ENCODE measurements at regions not wholly inside any gene's neighbourhood (a gene's known extent, or its start where the extent isn't known, plus 50 kb on each side); places are given as distances from the start of the nearest gene placed in this dataset.

- no peak for TF ChIP-seq GATA2 (IDR thresholded peaks at IDR 0.05; ENCODE audit: low read depth, low read length)
- TF ChIP-seq GATA3 (IDR thresholded peaks at IDR 0.05; ENCODE audit: low read depth, low read length) = no peak
These were observed 376.5 kb upstream of the NXPH2 start for GRCh38 chr2:139156730-139157129.

GRCh38 chr2:139155991-139156390 lies 375.8 kb upstream of the NXPH2 start:
- no peak for TF ChIP-seq GATA2 (IDR thresholded peaks at IDR 0.05; ENCODE audit: low read depth, low read length)
- TF ChIP-seq GATA3 (IDR thresholded peaks at IDR 0.05; ENCODE audit: low read depth, low read length) = no peak

- TF ChIP-seq GATA2 (IDR thresholded peaks at IDR 0.05; ENCODE audit: low read depth, low read length) (no peak), GATA3 (IDR thresholded peaks at IDR 0.05; ENCODE audit: low read depth, low read length) (no peak)
These were observed 362.2 kb upstream of the NXPH2 start for GRCh38 chr2:139142252-139142880.

GRCh38 chr2:139124271-139124670 lies 344.1 kb upstream of the NXPH2 start:
- TF ChIP-seq GATA2 (IDR thresholded peaks at IDR 0.05; ENCODE audit: low read depth, low read length) (no peak), GATA3 (IDR thresholded peaks at IDR 0.05; ENCODE audit: low read depth, low read length) (no peak)

- TF ChIP-seq GATA2 (IDR thresholded peaks at IDR 0.05; ENCODE audit: low read depth, low read length) (no peak), GATA3 (IDR thresholded peaks at IDR 0.05; ENCODE audit: low read depth, low read length) (no peak)
These were observed 343.6 kb upstream of the NXPH2 start for GRCh38 chr2:139123795-139124194.

- TF ChIP-seq GATA3 (IDR thresholded peaks at IDR 0.05; ENCODE audit: low read depth, low read length) (no peak), GATA2 (IDR thresholded peaks at IDR 0.05; ENCODE audit: low read depth, low read length) (no peak)
These were observed 342.5 kb upstream of the NXPH2 start for GRCh38 chr2:139122711-139123158.

- no peak for TF ChIP-seq GATA2 (IDR thresholded peaks at IDR 0.05; ENCODE audit: low read depth, low read length)
- no peak for TF ChIP-seq GATA3 (IDR thresholded peaks at IDR 0.05; ENCODE audit: low read depth, low read length)
These were observed 319.5 kb upstream of the NXPH2 start for GRCh38 chr2:139099721-139100120.

- TF ChIP-seq GATA3 (IDR thresholded peaks at IDR 0.05; ENCODE audit: low read depth, low read length) = no peak
- no peak for TF ChIP-seq GATA2 (IDR thresholded peaks at IDR 0.05; ENCODE audit: low read depth, low read length)
These were observed 318.8 kb upstream of the NXPH2 start for GRCh38 chr2:139098961-139099360.

GRCh38 chr2:139083121-139083520 lies 302.9 kb upstream of the NXPH2 start:
- TF ChIP-seq GATA3 (IDR thresholded peaks at IDR 0.05; ENCODE audit: low read depth, low read length) = no peak
- no peak for TF ChIP-seq GATA2 (IDR thresholded peaks at IDR 0.05; ENCODE audit: low read depth, low read length)

- no peak for TF ChIP-seq GATA3 (IDR thresholded peaks at IDR 0.05; ENCODE audit: low read depth, low read length)
- TF ChIP-seq GATA2 (IDR thresholded peaks at IDR 0.05; ENCODE audit: low read depth, low read length) = no peak
These were observed 300.1 kb upstream of the NXPH2 start for GRCh38 chr2:139080244-139080643.

GRCh38 chr2:139079311-139079710 lies 299.1 kb upstream of the NXPH2 start:
- TF ChIP-seq GATA2 (IDR thresholded peaks at IDR 0.05; ENCODE audit: low read depth, low read length) (no peak), GATA3 (IDR thresholded peaks at IDR 0.05; ENCODE audit: low read depth, low read length) (no peak)

- TF ChIP-seq GATA2 (IDR thresholded peaks at IDR 0.05; ENCODE audit: low read depth, low read length) = no peak
- no peak for TF ChIP-seq GATA3 (IDR thresholded peaks at IDR 0.05; ENCODE audit: low read depth, low read length)
These were observed 298.2 kb upstream of the NXPH2 start for GRCh38 chr2:139078376-139078775.

GRCh38 chr2:139077099-139077737 lies 297.0 kb upstream of the NXPH2 start:
- TF ChIP-seq GATA2 (IDR thresholded peaks at IDR 0.05; ENCODE audit: low read depth, low read length) (no peak), GATA3 (IDR thresholded peaks at IDR 0.05; ENCODE audit: low read depth, low read length) (no peak)

- no peak for TF ChIP-seq GATA3 (IDR thresholded peaks at IDR 0.05; ENCODE audit: low read depth, low read length)
- no peak for TF ChIP-seq GATA2 (IDR thresholded peaks at IDR 0.05; ENCODE audit: low read depth, low read length)
These were observed 287.7 kb upstream of the NXPH2 start for GRCh38 chr2:139067874-139068273.

GRCh38 chr2:139067072-139067471 lies 286.9 kb upstream of the NXPH2 start:
- no peak for TF ChIP-seq GATA2 (IDR thresholded peaks at IDR 0.05; ENCODE audit: low read depth, low read length)
- no peak for TF ChIP-seq GATA3 (IDR thresholded peaks at IDR 0.05; ENCODE audit: low read depth, low read length)
